Endodermal cell (in vitro differentiated cells): ENCODE measurements at regions not wholly inside any gene's neighbourhood (a gene's known extent, or its start where the extent isn't known, plus 50 kb on each side); places are given as distances from the start of the nearest gene placed in this dataset.

Source experiments
- DNase-seq: peaks from one replicate; pipeline ENCODE4 v3.0.0-alpha.2; 2017
- H3K27ac ChIP-seq: 2 replicates; pipeline ENCODE4 v1.5.1; 2013; ENCODE audit warnings: mild to moderate bottlenecking, low read depth, low read length, moderate library complexity
- H3K27me3 ChIP-seq: 2 replicates; pipeline ENCODE4 v1.6.1; 2013; ENCODE audit warnings: mild to moderate bottlenecking, low read length, moderate library complexity; ENCODE audit not compliant: insufficient read depth, control insufficient read depth, poor library complexity, severe bottlenecking
- H3K36me3 ChIP-seq: 2 replicates; pipeline ENCODE4 v1.7.0; 2013; ENCODE audit warnings: mild to moderate bottlenecking, low read length, moderate library complexity; ENCODE audit not compliant: control insufficient read depth, insufficient read depth
- H3K4me1 ChIP-seq: one replicate; pipeline ENCODE4 v1.7.0; 2013; ENCODE audit warnings: low read length; ENCODE audit not compliant: control insufficient read depth, insufficient read depth
- H3K4me3 ChIP-seq: 2 replicates; pipeline ENCODE4 v1.5.1; 2013; ENCODE audit warnings: mild to moderate bottlenecking, low read length, moderate library complexity
- H3K9ac ChIP-seq: 2 replicates; pipeline ENCODE4 v1.6.1; 2013; ENCODE audit warnings: mild to moderate bottlenecking, low read length, moderate library complexity; ENCODE audit not compliant: poor library complexity, severe bottlenecking; ENCODE audit errors: extremely low read depth
- H3K9me3 ChIP-seq: 2 replicates; pipeline ENCODE4 v1.6.1; 2013; ENCODE audit warnings: mild to moderate bottlenecking, low read length, moderate library complexity; ENCODE audit not compliant: control insufficient read depth
- H3K27ac Mint-ChIP-seq: 2 replicates; pipeline ENCODE4 v1.8.0; 2020; ENCODE audit warnings: mixed read lengths
- H3K27me3 Mint-ChIP-seq: 2 replicates; pipeline ENCODE4 v1.8.0; 2021; ENCODE audit warnings: mild to moderate bottlenecking, mixed read lengths; ENCODE audit not compliant: insufficient read depth
- H3K36me3 Mint-ChIP-seq: 2 replicates; pipeline ENCODE4 v1.8.0; 2020; ENCODE audit warnings: low read depth, mixed read lengths
- H3K4me1 Mint-ChIP-seq: 2 replicates; pipeline ENCODE4 v1.8.0; 2020; ENCODE audit warnings: mixed read lengths
- H3K4me3 Mint-ChIP-seq: 2 replicates; pipeline ENCODE4 v1.8.0; 2020; ENCODE audit warnings: mild to moderate bottlenecking, moderate library complexity, mixed read lengths
- H3K9me3 Mint-ChIP-seq: 2 replicates; pipeline ENCODE4 v1.8.0; 2020; ENCODE audit warnings: mild to moderate bottlenecking, mixed read lengths
- CTCF ChIP-seq: fragments of 200-600 bp; sonication (generic); conservative IDR thresholded peaks from 2 replicates; pipeline ENCODE4 v1.5.0; 2021; ENCODE audit warnings: antibody characterized with exemption, mild to moderate bottlenecking
- WGBS, 2 experiments: methylation state at CpG; one replicate each; pipeline versions ENCODE4 v1.1.5 to v1.1.7; 2013; ENCODE audit warnings: missing lambda C conversion rate in 2 of 2, mixed read lengths in 1 of 2; ENCODE audit not compliant: insufficient coverage in 1 of 2, insufficient read length in 1 of 2; 5-methylcytosine and 5-hydroxymethylcytosine counted together

- no peaks in the 10 kb centered on the region for H3K27me3 Mint-ChIP-seq
- H3K4me3 ChIP-seq: peak overlapping the region; percentile 32
- peaks cover 24% of the 10 kb centered on the region for H3K4me1 Mint-ChIP-seq
- H3K36me3 ChIP-seq: no peaks in the 10 kb centered on the region
- no peaks in the 10 kb centered on the region for H3K9me3 Mint-ChIP-seq
- no peak overlapping the region for H3K27ac ChIP-seq
- no peak overlapping the region for H3K27ac Mint-ChIP-seq
- H3K9ac ChIP-seq: no peak overlapping the region
- H3K27me3 ChIP-seq: no peaks in the 10 kb centered on the region
- no peaks in the 10 kb centered on the region for H3K36me3 Mint-ChIP-seq
- no peak for TF ChIP-seq CTCF
- DNase-seq: no peak
- H3K4me3 Mint-ChIP-seq: no peak overlapping the region
- no peaks in the 10 kb centered on the region for H3K9me3 ChIP-seq
- WGBS, 2 experiments: 38% methylated on average over 1 of the region's 2 CpGs; no CpG with 5 or more reads in 1 of the 2 experiments
- H3K4me1 ChIP-seq: peaks cover 4% of the 10 kb centered on the region
Observed at GRCh38 chr14:28494196-28494595, 272.4 kb upstream of the FOXG1 start.

DNA sequence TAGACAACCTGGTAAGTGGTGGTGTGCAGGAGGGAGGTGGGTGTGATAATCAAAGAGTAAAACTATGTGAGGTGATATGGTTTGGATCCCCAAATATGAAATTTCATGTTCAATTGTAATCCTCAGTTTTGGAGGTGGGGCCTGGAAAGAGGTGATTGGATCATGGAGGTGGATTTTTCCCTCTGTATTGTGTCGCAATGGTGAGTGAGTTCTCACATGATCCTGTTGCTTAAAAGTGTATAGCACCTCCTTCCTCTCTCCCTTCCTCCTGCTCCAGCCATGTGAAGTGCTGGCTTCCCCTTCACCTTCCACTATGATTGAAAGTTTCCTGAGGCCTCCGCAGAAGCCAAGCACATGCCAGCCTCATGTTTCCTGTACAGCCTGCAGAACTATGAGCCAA, 270.2 kb upstream of the FOXG1 start:
- Mint-ChIP-seq H3K27ac (no peak overlapping the region), H3K4me3 (no peak overlapping the region), H3K4me1 (peaks cover 24% of the 10 kb centered on the region), H3K27me3 (no peaks in the 10 kb centered on the region), H3K36me3 (no peaks in the 10 kb centered on the region), H3K9me3 (no peaks in the 10 kb centered on the region)
- H3K27me3 ChIP-seq: no peaks in the 10 kb centered on the region
- H3K4me1 ChIP-seq: peaks cover 4% of the 10 kb centered on the region
- no peak overlapping the region for H3K9ac ChIP-seq
- WGBS, 2 experiments: 98% methylated on average over 2 of the region's 2 CpGs; no CpG with 5 or more reads in 1 of the 2 experiments
- TF ChIP-seq CTCF: no peak
- DNase-seq: no peak
- no peak overlapping the region for H3K4me3 ChIP-seq
- no peaks in the 10 kb centered on the region for H3K9me3 ChIP-seq
- no peak overlapping the region for H3K27ac ChIP-seq
- H3K36me3 ChIP-seq: no peaks in the 10 kb centered on the region

DNA sequence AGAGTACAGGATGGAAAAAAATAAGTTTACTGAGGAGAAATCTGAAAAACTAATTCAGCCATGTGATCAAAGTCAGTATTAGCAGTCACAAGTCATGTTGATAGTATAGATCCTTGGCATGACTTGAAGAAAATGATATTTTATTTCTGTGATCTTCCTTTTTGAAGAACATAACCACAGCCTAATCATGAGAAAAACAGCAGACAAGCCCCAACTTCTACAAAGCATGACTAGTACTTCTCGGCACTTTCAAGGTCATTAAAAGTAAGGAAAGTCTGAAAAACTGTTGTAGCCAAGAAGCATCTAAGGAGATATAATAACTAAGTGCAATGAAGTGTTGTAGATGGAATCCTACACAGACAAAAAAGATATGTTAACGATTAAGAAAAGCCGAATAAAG, 264.1 kb upstream of the FOXG1 start:
- no peaks in the 10 kb centered on the region for H3K9me3 Mint-ChIP-seq
- Histone ChIP-seq H3K27ac (no peak overlapping the region), H3K36me3 (no peaks in the 10 kb centered on the region), H3K9ac (no peak overlapping the region), H3K4me3 (no peak overlapping the region), H3K4me1 (no peaks in the 10 kb centered on the region), H3K27me3 (no peaks in the 10 kb centered on the region), H3K9me3 (no peaks in the 10 kb centered on the region)
- no peak overlapping the region for H3K27ac Mint-ChIP-seq
- no peaks in the 10 kb centered on the region for H3K4me1 Mint-ChIP-seq
- no peaks in the 10 kb centered on the region for H3K27me3 Mint-ChIP-seq
- no peak for TF ChIP-seq CTCF
- H3K4me3 Mint-ChIP-seq: no peak overlapping the region
- no peaks in the 10 kb centered on the region for H3K36me3 Mint-ChIP-seq
- DNase-seq: no peak
- 94 to 100% methylated on average over 1 of the region's 3 CpGs for WGBS, 2 experiments
